ENCODE measurements at regions not wholly inside any gene's neighbourhood (a gene's known extent, or its start where the extent isn't known, plus 50 kb on each side); places are given as distances from the start of the nearest gene placed in this dataset.

GRCh38 chr11:106497321-106497720 is 419.9 kb downstream of the AASDHPPT start:
- Mint-ChIP-seq H3K4me3 (ENCODE audit: unreplicated experiment) (no peak overlapping the region), H3K36me3 (ENCODE audit: insufficient read depth, unreplicated experiment) (no peaks in the 10 kb centered on the region), H3K27ac (ENCODE audit: unreplicated experiment) (no peak overlapping the region), H3K9me3 (ENCODE audit: unreplicated experiment) (peaks cover 41% of the 10 kb centered on the region), H3K4me1 (ENCODE audit: low read depth, unreplicated experiment) (peaks cover 17% of the 10 kb centered on the region), H3K27me3 (ENCODE audit: insufficient read depth, unreplicated experiment) (no peaks in the 10 kb centered on the region)
- POLR2A ChIA-PET, result no interaction called here
- Histone ChIP-seq H3K9me3 (peaks cover 3% of the 10 kb centered on the region; the same call in 1 of the 2 replicates), H3K4me1 (peaks cover 7% of the 10 kb centered on the region), H3K36me3 (ENCODE audit: control insufficient read depth, insufficient read depth, low read length) (no peaks in the 10 kb centered on the region), H3K27me3 (replicated peaks; ENCODE audit: control insufficient read depth, insufficient read depth, low read length) (no peaks in the 10 kb centered on the region), H3K4me3 (ENCODE audit: low read depth, low read length) (no peak overlapping the region)
- TF ChIP-seq CTCF (IDR thresholded peaks at IDR 0.05; ENCODE audit: insufficient read depth in 1 of 2, low read depth in 1 of 2, low read length in 1 of 2, severe bottlenecking in 1 of 2, unreplicated experiment in 1 of 2), result no peak
- no peak for DNase-seq
- CTCF ChIA-PET, result no interaction called here
- intact Hi-C loops (cut with micrococcal nuclease; ENCODE audit: unreplicated experiment), result no loop called here
- no TSS peak for BruUV-seq (replicated peaks)

DNA sequence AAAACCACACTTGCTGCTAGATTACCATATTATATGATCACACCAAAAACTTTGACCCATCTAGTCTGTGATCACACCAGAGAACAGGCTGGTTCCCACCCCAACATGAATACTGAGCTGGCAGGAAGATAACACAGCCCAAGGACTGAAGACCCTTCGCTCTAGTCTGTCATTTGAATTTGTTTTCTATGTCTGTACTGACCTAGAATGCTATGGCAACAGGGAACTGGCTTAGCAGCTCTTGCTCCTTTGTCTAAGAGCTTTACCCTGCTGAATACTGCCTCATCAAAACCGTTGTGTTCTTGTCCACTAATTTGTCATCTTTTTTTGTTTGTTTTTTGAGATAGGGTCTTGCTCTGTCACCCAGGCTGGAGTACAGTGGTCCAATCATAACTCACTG is 420.4 kb downstream of the AASDHPPT start:
- no peaks in the 10 kb centered on the region for H3K36me3 ChIP-seq (ENCODE audit: control insufficient read depth, insufficient read depth, low read length)
- ChIA-PET CTCF (no interaction called here), POLR2A (no interaction called here)
- H3K9me3 ChIP-seq, result peaks cover 3% of the 10 kb centered on the region; the same call in 1 of the 2 replicates
- DNase-seq, result no peak
- TF ChIP-seq CTCF (IDR thresholded peaks at IDR 0.05; ENCODE audit: insufficient read depth in 1 of 2, low read depth in 1 of 2, low read length in 1 of 2, severe bottlenecking in 1 of 2, unreplicated experiment in 1 of 2), result no peak
- H3K27me3 ChIP-seq (replicated peaks; ENCODE audit: control insufficient read depth, insufficient read depth, low read length), result no peaks in the 10 kb centered on the region
- no TSS peak for BruUV-seq (replicated peaks)
- Mint-ChIP-seq H3K9me3 (ENCODE audit: unreplicated experiment) (peaks cover 36% of the 10 kb centered on the region), H3K36me3 (ENCODE audit: insufficient read depth, unreplicated experiment) (no peaks in the 10 kb centered on the region), H3K4me1 (ENCODE audit: low read depth, unreplicated experiment) (peaks cover 12% of the 10 kb centered on the region), H3K27ac (ENCODE audit: unreplicated experiment) (peak overlapping the region; percentile 49), H3K27me3 (ENCODE audit: insufficient read depth, unreplicated experiment) (no peaks in the 10 kb centered on the region), H3K4me3 (ENCODE audit: unreplicated experiment) (no peak overlapping the region)
- peaks cover 7% of the 10 kb centered on the region for H3K4me1 ChIP-seq
- intact Hi-C loops (cut with micrococcal nuclease; ENCODE audit: unreplicated experiment), result no loop called here
- no peak overlapping the region for H3K4me3 ChIP-seq (ENCODE audit: low read depth, low read length)

DNA sequence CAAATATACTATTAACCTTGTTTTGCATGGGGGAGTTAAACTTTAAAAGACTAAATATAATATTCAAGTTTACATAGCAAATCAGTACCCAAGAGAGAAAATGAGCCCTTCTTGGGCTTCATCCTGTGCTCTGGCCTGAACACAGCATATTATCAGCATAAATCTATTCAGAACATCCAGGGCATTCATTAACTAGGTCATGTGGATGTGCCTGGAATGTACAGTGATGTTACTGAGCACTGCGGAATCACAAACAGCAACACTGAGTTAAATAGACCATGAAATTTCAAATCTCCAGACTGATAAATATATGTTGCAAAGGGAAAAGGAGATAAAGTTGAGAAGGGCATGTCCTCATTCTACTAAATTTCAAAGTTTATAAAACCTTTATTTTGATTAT is 426.4 kb downstream of the AASDHPPT start:
- Mint-ChIP-seq H3K4me1 (ENCODE audit: low read depth, unreplicated experiment) (peaks cover 11% of the 10 kb centered on the region), H3K27ac (ENCODE audit: unreplicated experiment) (no peak overlapping the region), H3K27me3 (ENCODE audit: insufficient read depth, unreplicated experiment) (no peaks in the 10 kb centered on the region), H3K9me3 (ENCODE audit: unreplicated experiment) (peaks cover 12% of the 10 kb centered on the region), H3K4me3 (ENCODE audit: unreplicated experiment) (no peak overlapping the region), H3K36me3 (ENCODE audit: insufficient read depth, unreplicated experiment) (no peaks in the 10 kb centered on the region)
- Histone ChIP-seq H3K9me3 (no peaks in the 10 kb centered on the region), H3K4me1 (peaks cover 11% of the 10 kb centered on the region), H3K4me3 (ENCODE audit: low read depth, low read length) (no peak overlapping the region), H3K27me3 (replicated peaks; ENCODE audit: control insufficient read depth, insufficient read depth, low read length) (no peaks in the 10 kb centered on the region), H3K36me3 (ENCODE audit: control insufficient read depth, insufficient read depth, low read length) (no peaks in the 10 kb centered on the region)
- no TSS peak for BruUV-seq (replicated peaks)
- intact Hi-C loops (cut with micrococcal nuclease; ENCODE audit: unreplicated experiment), result no loop called here
- no peak for TF ChIP-seq CTCF (IDR thresholded peaks at IDR 0.05; ENCODE audit: insufficient read depth in 1 of 2, low read depth in 1 of 2, low read length in 1 of 2, severe bottlenecking in 1 of 2, unreplicated experiment in 1 of 2)
- CTCF ChIA-PET, result no interaction called here
- DNase-seq, result no peak
- POLR2A ChIA-PET, result no interaction called here

All from Caco-2 (cell line).